HG03457 (cell line): ENCODE measurements at regions not wholly inside any gene's neighbourhood (a gene's known extent, or its start where the extent isn't known, plus 50 kb on each side); places are given as distances from the start of the nearest gene placed in this dataset.
"Not testable (repeated sequence)": the region's sequence is repeated elsewhere in the genome, so short reads cannot be mapped to it uniquely, and the experiment has no call there.

Experiments
- ATAC-seq: cut with Tn5 transposase; IDR thresholded peaks from one replicate; pipeline ENCODE4 v1.9.1; 2021; ENCODE audit warnings: moderate number of reproducible peaks; ENCODE audit not compliant: unreplicated experiment

DNA sequence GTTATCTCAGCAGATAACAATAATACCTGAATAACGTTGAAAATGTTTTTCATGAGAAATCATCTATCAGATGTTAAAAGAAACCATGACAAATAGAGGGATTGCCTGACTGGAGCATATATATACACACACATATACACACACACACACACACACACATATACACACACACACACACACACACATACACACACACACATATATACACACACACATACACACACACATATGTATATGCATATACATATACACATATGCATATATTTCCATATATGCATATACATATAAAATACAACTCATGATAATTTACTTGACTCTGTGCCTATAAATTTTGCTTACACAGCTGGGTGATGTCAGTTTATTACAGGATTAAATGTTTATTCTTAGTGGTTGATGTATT, 847.3 kb upstream of the ADAMTS5 start:
- ATAC-seq = no peak

DNA sequence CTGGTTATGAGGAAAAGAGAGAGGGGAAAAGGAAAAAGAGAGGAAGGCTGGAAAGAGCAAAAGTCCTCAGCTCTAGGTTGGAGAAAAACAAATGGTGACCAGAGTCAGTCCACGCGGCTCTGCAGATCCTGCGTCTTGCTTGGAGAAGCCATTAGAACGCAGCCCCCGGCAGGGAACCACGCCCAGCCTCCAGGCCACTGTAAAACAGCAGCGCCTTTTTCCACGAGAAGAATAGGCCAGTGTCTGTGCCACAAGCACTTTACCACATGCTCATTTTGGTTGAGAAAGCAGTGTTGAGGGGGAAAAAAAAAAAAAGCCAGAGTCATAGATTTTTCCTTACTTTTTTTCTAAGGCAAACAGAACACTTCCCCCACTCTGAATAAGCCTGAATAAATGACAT, 846.9 kb upstream of the ADAMTS5 start:
- ATAC-seq = no peak

GRCh38 chr21:27813344-27813743, 846.5 kb upstream of the ADAMTS5 start:
- ATAC-seq = no peak

DNA sequence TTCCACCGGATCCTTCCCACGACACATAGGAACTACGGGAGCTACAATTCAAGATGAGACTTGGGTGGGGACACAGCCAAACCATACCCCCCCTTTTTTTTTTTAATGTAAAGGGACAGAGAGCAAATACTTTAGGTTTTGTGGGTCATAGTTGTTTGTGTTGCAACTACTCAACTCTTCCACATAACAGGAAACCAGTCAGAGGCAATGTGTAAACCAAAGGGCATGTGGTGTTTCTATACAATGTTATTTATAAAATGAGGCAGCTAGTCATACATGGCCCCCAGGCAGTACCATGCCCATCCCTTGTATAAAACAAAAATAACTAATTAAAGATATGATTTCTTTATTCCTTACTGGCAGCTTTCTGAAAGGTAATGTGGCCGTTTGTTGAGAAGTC, 845.4 kb upstream of the ADAMTS5 start:
- no peak for ATAC-seq

DNA sequence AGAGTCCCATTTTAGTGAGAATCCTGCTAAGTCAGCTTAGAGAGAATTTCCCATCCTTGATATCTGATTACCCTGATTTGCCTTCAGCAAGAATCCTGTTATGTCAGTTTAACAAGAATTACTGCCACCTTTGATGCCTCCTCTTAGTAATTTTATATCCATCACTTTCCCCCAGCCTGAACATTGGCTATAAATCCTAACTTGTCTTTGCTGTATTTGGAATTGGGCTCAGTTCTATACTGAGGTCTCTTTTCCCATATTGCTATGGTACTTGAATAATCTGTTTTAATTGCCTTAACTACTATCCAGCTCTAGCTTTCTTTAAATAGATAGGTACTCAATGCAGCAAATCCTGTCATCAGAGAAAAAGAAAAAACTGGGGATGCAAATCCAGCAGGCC, 842.0 kb upstream of the ADAMTS5 start:
- no peak for ATAC-seq

DNA sequence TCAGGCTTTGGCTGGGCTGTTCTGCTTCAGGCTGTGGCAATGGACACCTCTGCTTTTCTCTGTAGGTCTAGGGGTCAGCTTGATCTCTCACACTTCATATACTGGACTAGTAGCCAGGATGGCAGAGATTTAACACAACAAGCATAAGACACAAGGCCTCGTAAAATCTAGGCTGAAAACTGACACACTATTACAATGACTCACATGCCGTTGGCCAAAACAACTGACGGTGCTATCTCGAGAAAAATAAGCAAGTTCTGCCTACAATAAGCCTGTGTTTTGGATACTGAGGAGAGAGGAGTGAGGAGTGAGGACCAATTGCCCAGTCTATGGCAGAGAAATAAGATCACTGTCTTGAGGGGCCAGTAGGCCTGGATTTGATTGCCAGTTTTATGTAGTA, 840.7 kb upstream of the ADAMTS5 start:
- ATAC-seq = no peak

- no peak for ATAC-seq
Observed at GRCh38 chr21:27806281-27806680, 839.4 kb upstream of the ADAMTS5 start.

GRCh38 chr21:27805696-27806095, 838.8 kb upstream of the ADAMTS5 start:
- ATAC-seq = no peak

DNA sequence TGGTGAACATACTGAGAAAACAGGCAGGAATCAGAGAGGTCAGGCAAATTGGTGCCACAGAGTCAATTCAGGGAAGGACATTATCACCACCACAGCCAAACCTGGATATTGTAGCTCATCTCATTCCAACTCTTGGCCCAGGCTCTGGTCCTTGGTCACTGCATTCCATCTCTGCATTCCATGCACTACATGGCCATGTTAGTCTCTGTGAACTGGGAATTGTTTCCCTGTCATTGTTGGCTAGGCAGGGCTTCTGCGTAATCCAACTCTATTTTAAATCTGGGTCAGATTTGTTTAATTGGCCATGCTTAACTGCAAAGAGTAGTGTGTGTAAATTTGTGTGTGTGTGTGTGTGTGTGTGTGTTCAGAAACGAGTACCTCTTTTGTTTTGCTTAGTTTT, 837.6 kb upstream of the ADAMTS5 start:
- ATAC-seq = no peak

- no peak for ATAC-seq
Observed at GRCh38 chr21:27803571-27803970, 836.7 kb upstream of the ADAMTS5 start.

- peak; percentile 57 for ATAC-seq
Observed at GRCh38 chr21:27802816-27803475, 836.1 kb upstream of the ADAMTS5 start.

DNA sequence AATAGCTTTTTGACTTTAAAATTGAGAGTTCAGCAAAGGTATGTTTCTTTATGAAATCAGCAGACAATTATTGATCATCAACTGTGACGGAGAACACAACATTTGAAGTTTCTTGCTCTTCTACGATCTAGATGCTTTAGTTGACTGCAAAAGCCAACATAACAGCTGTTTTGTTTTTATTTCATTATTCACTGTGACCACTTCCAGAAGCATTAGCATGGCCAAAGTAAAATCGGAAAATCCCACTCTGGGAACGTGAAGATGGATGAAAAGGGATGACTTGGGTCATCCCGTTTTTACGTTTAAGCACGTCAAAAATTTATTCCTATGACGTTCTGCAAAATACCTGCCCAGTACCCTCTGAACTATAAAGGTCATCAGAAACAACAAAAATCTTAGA, 833.0 kb upstream of the ADAMTS5 start:
- no peak for ATAC-seq

DNA sequence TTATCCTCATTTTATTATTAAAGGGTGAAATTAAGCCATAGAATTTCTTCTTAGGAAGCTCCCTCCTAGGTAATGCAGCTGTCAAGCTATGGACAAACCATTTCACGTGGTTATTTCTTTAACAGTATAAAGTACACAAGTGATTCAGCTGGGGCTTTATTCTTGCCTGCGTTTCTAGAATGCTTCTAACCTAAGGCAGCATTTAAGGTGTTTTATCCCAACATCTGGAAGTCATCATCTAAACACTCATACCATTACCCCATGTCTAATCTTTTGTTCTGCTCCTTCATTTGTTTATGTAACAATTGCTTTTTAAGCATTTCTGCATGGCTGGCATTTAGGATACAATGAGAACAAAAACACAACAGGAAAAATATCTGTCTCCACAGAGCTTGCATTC, 829.2 kb upstream of the ADAMTS5 start:
- ATAC-seq = no peak

- ATAC-seq = no peak
Observed at GRCh38 chr21:27795418-27795817, 828.5 kb upstream of the ADAMTS5 start.

DNA sequence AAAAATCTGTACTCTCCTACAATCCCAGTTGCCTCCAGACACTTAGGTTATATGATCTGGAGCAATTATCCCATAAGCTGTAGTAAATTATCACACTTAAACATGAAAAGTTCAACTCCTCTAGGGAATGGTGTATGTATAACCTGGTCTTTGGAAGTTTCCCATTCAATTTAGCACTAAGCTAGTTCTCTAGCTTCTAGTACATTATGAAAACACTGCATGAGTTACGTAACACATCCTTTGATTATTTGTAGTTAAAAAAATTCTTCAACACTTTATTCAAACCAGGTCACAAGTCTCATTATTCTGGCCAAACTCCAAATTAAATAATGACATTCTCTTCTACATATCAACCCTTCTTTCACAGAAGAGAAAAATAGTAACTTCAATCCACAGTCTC, 827.0 kb upstream of the ADAMTS5 start:
- ATAC-seq = no peak

GRCh38 chr21:27787046-27787445, 820.2 kb upstream of the ADAMTS5 start:
- no peak for ATAC-seq

DNA sequence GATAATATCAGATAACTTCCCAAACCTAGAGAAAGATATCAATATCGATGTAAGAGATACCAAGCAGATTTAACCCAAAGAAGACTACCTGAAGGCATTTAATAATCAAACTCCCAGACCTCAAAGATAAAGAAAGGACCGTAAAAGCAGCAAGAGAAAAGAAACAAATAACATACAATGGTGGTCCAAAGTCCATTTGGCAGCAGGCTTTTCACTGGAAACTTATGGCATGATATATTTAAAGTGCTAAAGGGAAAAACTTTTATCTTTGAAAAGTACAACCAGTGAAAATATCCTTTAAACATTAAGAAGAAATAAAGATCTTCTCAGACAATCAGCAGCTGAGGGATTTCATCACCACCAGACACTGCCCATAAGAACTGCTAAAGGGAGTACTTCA, 812.7 kb upstream of the ADAMTS5 start:
- ATAC-seq = no peak

- no peak for ATAC-seq
Observed at GRCh38 chr21:27776925-27777553, 810.2 kb upstream of the ADAMTS5 start.

DNA sequence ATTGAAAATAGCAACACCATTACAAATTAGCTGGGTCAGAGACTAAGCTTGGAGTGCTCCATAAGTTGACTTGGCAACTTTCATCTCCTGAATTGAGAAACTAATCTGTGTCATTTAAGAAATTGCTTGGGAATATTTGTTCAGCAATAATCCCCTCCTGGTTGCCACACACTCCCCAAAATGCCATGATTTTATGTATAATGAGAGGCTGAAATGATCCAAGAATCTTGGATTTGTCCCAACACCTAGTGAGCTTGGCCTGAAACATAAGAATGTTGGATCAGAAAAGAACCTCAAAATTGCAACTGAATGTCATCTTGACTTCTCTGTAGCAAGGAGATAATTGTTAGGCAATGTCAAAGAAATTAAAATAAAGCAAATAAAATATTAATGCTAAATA, 805.9 kb upstream of the ADAMTS5 start:
- no peak for ATAC-seq

- no peak for ATAC-seq
Observed at GRCh38 chr21:27771938-27772483, 805.1 kb upstream of the ADAMTS5 start.

DNA sequence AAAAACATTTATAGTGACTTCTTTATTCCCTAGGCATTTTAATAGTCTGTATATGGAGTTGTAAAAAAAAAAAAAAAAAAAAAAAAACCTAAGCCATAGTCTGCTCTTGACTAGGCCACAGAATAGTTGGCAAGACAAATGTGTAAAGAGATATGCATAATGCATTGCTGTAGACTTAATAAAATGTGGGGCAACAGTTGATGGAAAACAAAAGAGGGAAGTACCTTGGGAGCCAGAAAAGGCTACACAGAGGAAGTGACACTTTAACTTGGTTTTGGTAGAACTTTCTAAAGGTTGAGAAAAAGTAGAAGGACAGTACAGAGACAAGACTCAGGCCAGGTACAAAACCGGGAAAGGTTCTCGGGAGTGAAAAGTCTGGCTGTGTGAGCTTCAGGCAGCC, 802.9 kb upstream of the ADAMTS5 start:
- ATAC-seq = no peak

DNA sequence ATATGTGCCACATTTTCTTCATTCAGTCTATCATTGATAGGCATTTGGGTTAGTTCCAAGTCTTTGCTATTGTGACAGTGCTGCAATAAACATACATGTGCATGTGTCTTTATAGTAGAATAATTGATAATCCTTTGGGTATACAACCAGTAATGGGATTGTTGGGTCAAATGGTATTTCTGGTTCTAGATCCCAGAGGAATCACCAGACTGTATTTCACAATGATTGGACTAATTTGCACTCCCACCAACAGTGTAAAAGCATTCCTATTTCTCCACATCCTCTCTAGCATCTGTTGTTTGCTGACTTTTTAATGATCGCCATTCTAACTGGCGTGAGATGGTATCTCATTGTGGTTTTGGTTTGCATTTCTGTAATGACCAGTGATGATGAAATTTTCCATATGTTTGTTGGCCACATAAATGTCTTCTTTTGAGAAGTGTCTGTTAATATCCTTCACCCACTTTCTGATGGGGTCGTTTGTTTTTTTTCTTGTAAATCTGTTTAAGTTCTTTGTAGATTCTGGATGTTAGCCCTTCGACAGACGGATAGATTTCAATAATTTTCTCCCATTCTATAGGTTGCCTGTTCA, 801.3 kb upstream of the ADAMTS5 start:
- ATAC-seq = not testable (repeated sequence)
